GM19395 (cell line): ENCODE measurements at regions not wholly inside any gene's neighbourhood (a gene's known extent, or its start where the extent isn't known, plus 50 kb on each side); places are given as distances from the start of the nearest gene placed in this dataset.
"Not testable (repeated sequence)": the region's sequence is repeated elsewhere in the genome, so short reads cannot be mapped to it uniquely, and the experiment has no call there.

Source experiments
- ATAC-seq: cut with Tn5 transposase; IDR thresholded peaks from one replicate; pipeline ENCODE4 v1.9.1; 2021; ENCODE audit warnings: mild to moderate bottlenecking, moderate library complexity; ENCODE audit not compliant: unreplicated experiment

GRCh38 chr10:128571745-128572144, 445.5 kb upstream of the MKI67 start:
- no peak for ATAC-seq

GRCh38 chr10:128572696-128573095, 446.5 kb upstream of the MKI67 start:
- no peak for ATAC-seq

GRCh38 chr10:128573281-128573845, 447.1 kb upstream of the MKI67 start:
- no peak for ATAC-seq

DNA sequence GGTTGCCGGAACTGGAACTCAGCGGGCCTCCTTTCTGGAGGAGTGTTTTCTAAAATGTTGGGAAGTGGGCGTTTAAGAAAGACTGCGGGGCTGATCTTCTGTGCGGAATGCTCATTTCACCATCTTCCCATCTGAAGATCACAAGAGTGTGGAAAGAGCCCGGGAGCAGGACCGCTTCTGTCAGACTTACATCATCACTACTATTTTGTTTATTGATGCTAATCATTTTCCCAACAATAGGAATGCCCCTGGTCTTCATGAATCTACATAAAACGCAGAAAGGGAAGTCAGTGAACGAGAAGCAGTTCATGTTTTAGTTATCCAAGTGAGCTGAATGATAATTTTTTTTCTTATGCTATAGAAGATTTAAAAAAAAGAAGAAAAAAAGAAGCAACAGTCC, 447.8 kb upstream of the MKI67 start:
- no peak for ATAC-seq

DNA sequence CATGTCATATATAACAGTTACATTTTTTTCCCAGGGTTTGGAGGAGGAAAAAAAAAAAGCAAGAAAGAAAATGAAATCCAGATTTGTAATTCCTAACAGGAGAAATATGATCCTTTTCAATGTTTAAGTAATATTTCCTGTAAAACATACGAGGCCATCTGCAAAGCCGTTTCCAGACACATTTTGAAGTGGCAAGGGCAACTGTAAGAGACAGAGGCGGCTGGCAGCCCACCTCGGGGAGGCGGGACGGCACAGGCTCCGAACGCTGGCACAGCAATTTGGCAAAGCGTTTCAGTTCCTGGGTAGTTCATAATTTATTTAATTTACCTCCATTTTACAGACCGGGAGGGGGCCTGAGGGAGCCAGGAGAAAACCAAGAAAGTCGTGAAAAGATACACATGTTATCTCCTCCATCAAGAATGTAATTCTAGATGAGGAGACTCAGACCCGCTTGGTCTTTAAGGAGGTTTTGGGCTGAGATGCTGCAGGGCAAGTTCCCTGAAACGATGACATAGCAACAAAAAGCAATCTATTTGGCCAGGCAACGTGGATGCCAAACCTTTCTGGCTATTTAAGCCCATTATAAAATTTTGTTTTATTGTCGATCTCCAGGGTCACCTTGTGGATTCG, 448.5 kb upstream of the MKI67 start:
- no peak for ATAC-seq

DNA sequence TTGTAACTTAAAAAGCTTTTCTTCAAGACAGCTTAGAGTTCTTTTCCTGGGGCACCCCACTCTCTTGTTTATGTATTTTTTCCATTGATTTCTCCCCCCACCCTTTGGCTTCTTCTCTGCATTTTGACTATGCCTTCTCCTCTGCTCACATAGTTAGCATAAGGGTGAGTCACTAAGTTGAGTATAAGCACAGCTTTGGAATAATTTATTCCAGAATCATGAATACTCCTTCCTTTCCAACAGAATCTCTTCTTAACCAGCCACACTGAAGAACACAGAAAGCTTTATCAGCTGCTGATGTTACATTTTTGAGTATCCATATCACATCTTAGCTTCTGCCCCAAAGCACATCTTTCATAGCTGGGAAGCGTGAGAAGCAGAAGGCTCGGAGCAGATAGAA, 449.5 kb upstream of the MKI67 start:
- ATAC-seq, result no peak

GRCh38 chr10:128576336-128576735, 450.1 kb upstream of the MKI67 start:
- no peak for ATAC-seq

- ATAC-seq, result no peak
These were observed 450.9 kb upstream of the MKI67 start for GRCh38 chr10:128576943-128577670.

- ATAC-seq, result no peak
These were observed 451.9 kb upstream of the MKI67 start for GRCh38 chr10:128577958-128578750.

GRCh38 chr10:128578766-128579165, 452.5 kb upstream of the MKI67 start:
- ATAC-seq, result no peak

- ATAC-seq, result no peak
These were observed 453.1 kb upstream of the MKI67 start for GRCh38 chr10:128579280-128579865.

DNA sequence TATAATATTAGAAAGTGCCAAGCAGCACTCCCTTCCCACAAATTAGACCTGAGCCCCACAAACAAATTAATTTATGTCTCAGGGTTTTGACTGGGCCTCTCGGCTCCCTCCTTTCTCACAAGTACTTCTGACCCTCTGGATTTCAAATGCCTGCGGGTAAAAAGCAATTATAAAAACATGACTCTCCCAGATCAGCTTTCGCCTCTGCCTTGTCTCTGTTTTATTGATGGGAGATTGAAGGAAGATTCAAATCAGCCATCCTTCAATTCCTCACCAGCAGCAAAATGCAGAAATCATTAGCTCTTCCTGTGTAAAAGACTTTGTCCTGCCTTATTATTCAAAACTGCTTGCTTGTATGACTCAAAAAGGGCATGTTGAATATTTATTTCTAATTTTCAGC, 453.7 kb upstream of the MKI67 start:
- no peak for ATAC-seq

- ATAC-seq, result not testable (repeated sequence)
These were observed 456.9 kb upstream of the MKI67 start for GRCh38 chr10:128583125-128583524.

DNA sequence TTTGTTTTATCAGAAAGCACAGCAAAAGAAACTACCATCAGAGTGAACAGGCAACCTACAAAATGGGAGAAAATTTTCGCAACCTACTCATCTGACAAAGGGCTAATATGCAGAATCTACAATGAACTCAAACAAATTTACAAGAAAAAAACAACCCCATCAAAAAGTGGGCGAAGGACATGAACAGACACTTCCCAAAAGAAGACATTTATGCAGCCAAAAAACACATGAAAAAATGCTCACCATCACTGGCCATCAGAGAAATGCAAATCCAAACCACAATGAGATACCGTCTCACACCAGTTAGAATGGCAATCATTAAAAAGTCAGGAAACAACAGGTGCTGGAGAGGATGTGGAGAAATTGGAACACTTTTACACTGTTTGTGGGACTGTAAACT, 460.4 kb upstream of the MKI67 start:
- not testable (repeated sequence) for ATAC-seq

- no peak for ATAC-seq
These were observed 461.5 kb upstream of the MKI67 start for GRCh38 chr10:128587689-128588088.

- ATAC-seq, result no peak
These were observed 462.2 kb upstream of the MKI67 start for GRCh38 chr10:128588402-128588801.

GRCh38 chr10:128594688-128595087, 468.5 kb upstream of the MKI67 start:
- ATAC-seq, result no peak

DNA sequence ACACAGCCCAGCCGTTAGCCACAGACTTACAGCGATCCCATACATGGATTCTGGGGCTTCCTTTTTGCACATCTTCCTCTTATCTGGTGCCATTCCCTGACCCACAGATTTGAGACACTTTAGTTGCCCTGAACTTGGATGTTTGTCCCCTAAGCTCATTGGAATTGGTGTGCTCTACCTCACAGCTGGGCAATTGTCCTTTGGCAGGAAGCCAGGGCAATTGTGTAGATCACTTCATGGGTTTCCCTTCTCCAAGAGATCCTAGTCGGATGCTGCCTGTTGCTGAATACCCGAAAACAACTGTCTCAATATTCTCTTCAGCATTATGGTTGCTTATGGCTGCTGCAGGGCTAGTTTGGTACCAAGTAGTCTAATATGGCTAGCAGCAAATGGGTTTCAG, 470.7 kb upstream of the MKI67 start:
- ATAC-seq, result no peak

DNA sequence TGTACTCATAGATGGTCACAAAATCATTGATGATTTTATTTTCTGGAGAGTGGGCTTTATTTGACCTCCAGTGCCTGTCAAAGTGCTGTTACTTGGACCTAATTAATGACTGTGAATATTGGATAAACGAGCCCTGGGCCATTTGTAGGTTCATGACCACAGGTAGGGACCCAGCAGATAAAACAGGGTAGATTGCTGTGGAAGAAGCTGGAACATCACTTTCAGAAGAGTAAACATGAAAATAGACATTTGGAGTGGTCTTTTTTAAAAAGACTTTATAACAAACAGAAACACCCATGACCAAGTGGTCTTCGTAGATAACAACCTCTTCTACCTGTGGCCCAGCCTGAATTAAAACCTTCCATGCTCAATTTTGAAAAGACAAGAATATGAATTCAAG, 472.8 kb upstream of the MKI67 start:
- ATAC-seq, result no peak

DNA sequence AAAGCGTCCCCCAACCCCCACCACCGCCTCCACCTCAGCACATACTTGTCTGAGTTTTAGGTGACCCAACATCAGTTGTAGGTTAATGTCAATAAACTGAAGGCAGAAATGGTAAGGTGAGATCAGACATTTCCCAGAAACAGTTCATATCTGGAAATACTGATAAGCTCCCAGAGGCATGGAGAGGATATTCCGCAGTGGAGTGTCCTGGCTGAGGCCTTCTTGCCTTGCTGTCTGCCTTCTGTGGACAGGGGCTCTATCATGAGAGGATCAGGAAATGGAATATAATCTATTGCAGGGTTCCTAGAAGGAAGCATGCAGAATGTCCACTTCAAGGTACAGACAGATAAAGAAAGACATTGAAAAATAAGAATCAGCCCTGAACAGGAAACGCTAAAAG, 473.3 kb upstream of the MKI67 start:
- ATAC-seq, result no peak

GRCh38 chr10:128602183-128602582, 476.0 kb upstream of the MKI67 start:
- ATAC-seq, result no peak
